ENCODE measurements at regions not wholly inside any gene's neighbourhood (a gene's known extent, or its start where the extent isn't known, plus 50 kb on each side); places are given as distances from the start of the nearest gene placed in this dataset.

GRCh38 chr2:12821656-12822055 is 104.9 kb downstream of the TRIB2 start:
- Histone ChIP-seq H3K9me3 (replicated peaks; ENCODE audit: control insufficient read depth, insufficient read depth, low read length) (no peaks in the 10 kb centered on the region), H3K9me1 (replicated peaks; ENCODE audit: control insufficient read depth, extremely low read depth, insufficient read depth, low read length) (no peaks in the 10 kb centered on the region), H3K36me3 (ENCODE audit: control insufficient read depth in 2 of 2, extremely low read depth in 1 of 2, insufficient read depth in 2 of 2, low read length in 2 of 2) (no peaks in the 10 kb centered on the region), H3K4me2 (ENCODE audit: insufficient read depth, low read length) (no peak overlapping the region), H3K79me2 (ENCODE audit: control insufficient read depth, insufficient read depth, low read length) (no peaks in the 10 kb centered on the region), H3K4me3 (replicated peaks in 1 of 3; ENCODE audit: insufficient read depth in 1 of 3, low read depth in 1 of 3, low read length in 3 of 3) (no peak overlapping the region), H3K4me1 (ENCODE audit: control insufficient read depth, extremely low read depth, insufficient read depth, low read length) (peaks cover 37% of the 10 kb centered on the region), H3K27me3 (ENCODE audit: control insufficient read depth in 2 of 2, insufficient read depth in 2 of 2, low read length in 2 of 2) (no peaks in the 10 kb centered on the region), H4K20me1 (replicated peaks; ENCODE audit: control insufficient read depth, extremely low read depth, insufficient read depth, low read length) (no peaks in the 10 kb centered on the region), H2AFZ (ENCODE audit: low read depth, low read length) (no peak overlapping the region), H3K27ac (ENCODE audit: insufficient read depth, low read depth, low read length) (no peak overlapping the region), H3K9ac (replicated peaks; ENCODE audit: extremely low read depth, insufficient read depth, low read length) (no peak overlapping the region)
- dilution Hi-C loops (cut with MboI; ENCODE audit: extremely low pct_ligation_motif_present, low sequenced_read_pairs) (no loop called here), intact Hi-C loops (cut with micrococcal nuclease) (no loop called here)
- no peak for DNase-seq (ENCODE audit: low read depth, low spot score)
- no peak for FAIRE-seq
- CTCF ChIA-PET, result no interaction called here
- no TSS peak for BruUV-seq (replicated peaks)
- POLR2A ChIA-PET, result no interaction called here
- TF ChIP-seq MYC (IDR thresholded peaks at IDR 0.05; ENCODE audit: low read depth, low read length) (no peak), POLR2AphosphoS5 (IDR thresholded peaks at IDR 0.05; ENCODE audit: insufficient read depth, low read depth, low read length) (no peak), EZH2 (IDR thresholded peaks at IDR 0.05; ENCODE audit: borderline replicate concordance, low read depth, low read length, severe bottlenecking) (no peak), POLR2A (IDR thresholded peaks at IDR 0.05; ENCODE audit: low read depth, low read length) (no peak), JUN (IDR thresholded peaks at IDR 0.05; ENCODE audit: borderline replicate concordance, insufficient read depth, insufficient read length, low read depth) (no peak), GATA2 (IDR thresholded peaks at IDR 0.05; ENCODE audit: insufficient read depth, insufficient read length, low read depth, low read length) (no peak), MAX (IDR thresholded peaks at IDR 0.05; ENCODE audit: insufficient read depth, insufficient read length) (no peak), FOS (IDR thresholded peaks at IDR 0.05; ENCODE audit: borderline replicate concordance, insufficient read depth, low read length) (no peak)
- TF ChIP-seq, protein P1, sequence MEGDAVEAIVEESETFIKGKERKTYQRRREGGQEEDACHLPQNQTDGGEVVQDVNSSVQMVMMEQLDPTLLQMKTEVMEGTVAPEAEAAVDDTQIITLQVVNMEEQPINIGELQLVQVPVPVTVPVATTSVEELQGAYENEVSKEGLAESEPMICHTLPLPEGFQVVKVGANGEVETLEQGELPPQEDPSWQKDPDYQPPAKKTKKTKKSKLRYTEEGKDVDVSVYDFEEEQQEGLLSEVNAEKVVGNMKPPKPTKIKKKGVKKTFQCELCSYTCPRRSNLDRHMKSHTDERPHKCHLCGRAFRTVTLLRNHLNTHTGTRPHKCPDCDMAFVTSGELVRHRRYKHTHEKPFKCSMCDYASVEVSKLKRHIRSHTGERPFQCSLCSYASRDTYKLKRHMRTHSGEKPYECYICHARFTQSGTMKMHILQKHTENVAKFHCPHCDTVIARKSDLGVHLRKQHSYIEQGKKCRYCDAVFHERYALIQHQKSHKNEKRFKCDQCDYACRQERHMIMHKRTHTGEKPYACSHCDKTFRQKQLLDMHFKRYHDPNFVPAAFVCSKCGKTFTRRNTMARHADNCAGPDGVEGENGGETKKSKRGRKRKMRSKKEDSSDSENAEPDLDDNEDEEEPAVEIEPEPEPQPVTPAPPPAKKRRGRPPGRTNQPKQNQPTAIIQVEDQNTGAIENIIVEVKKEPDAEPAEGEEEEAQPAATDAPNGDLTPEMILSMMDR (IDR thresholded peaks at IDR 0.05; ENCODE audit: extremely low read depth in 1 of 2, insufficient read depth in 1 of 2, low read depth in 1 of 2, low read length in 2 of 2), result no peak

All from endothelial cell of umbilical vein (primary cell).